Tibial nerve (tissue), 3 donors: ENCODE measurements at regions not wholly inside any gene's neighbourhood (a gene's known extent, or its start where the extent isn't known, plus 50 kb on each side); places are given as distances from the start of the nearest gene placed in this dataset.

ENCODE experiments used
- CTCF ChIP-seq, 5 experiments: fragments of 200-600 bp in 3 of 5; fragments of 450-650 bp in 2 of 5; sonication (generic) in 3 of 5; IDR thresholded peaks; one replicate each; pipeline ENCODE4 v1.5.1; 2016 to 2019; ENCODE audit warnings: antibody characterized with exemption in 5 of 5, mild to moderate bottlenecking in 3 of 5, moderate library complexity in 2 of 5
- POLR2A ChIP-seq, 2 donors: fragments of 450-650 bp; IDR thresholded peaks; one replicate each; pipeline ENCODE4 v1.6.1; 2017; ENCODE audit warnings: antibody characterized with exemption in 2 of 2, mild to moderate bottlenecking in 2 of 2, moderate library complexity in 2 of 2

GRCh38 chr22:34534101-34534500, 531.9 kb upstream of the ISX start:
- TF ChIP-seq POLR2A (IDR thresholded peaks at IDR 0.05) (no peak), CTCF (IDR thresholded peaks at IDR 0.05) (no peak)
